BE2C (cell line): ENCODE measurements at regions not wholly inside any gene's neighbourhood (a gene's known extent, or its start where the extent isn't known, plus 50 kb on each side); places are given as distances from the start of the nearest gene placed in this dataset.

Experiments used
- DNase-seq: peaks from one replicate; pipeline ENCODE4 v3.0.0-alpha.2; 2020
- H3K27me3 ChIP-seq: fragments of 250-450 bp; sonication (Bioruptor Pico); 2 replicates; pipeline ENCODE4 v1.5.1; 2020; ENCODE audit warnings: mild to moderate bottlenecking
- H3K36me3 ChIP-seq: fragments of 250-450 bp; sonication (Bioruptor Pico); 2 replicates; pipeline ENCODE4 v1.5.1; 2020; ENCODE audit warnings: mild to moderate bottlenecking
- H3K4me1 ChIP-seq: fragments of 250-450 bp; sonication (Bioruptor Pico); 2 replicates; pipeline ENCODE4 v1.5.1; 2020
- H3K4me3 ChIP-seq: 2 replicates; pipeline ENCODE4 v1.5.1; 2011; ENCODE audit warnings: low read depth, low read length
- H3K9me3 ChIP-seq: fragments of 250-450 bp; sonication (Bioruptor Pico); 2 replicates; pipeline ENCODE4 v1.5.1; 2020
- TF ChIP-seq, protein P1 (sequence below): IDR thresholded peaks from 2 replicates; pipeline ENCODE4 v1.5.1; 2012; ENCODE audit warnings: mild to moderate bottlenecking, low read depth, low read length

DNA sequence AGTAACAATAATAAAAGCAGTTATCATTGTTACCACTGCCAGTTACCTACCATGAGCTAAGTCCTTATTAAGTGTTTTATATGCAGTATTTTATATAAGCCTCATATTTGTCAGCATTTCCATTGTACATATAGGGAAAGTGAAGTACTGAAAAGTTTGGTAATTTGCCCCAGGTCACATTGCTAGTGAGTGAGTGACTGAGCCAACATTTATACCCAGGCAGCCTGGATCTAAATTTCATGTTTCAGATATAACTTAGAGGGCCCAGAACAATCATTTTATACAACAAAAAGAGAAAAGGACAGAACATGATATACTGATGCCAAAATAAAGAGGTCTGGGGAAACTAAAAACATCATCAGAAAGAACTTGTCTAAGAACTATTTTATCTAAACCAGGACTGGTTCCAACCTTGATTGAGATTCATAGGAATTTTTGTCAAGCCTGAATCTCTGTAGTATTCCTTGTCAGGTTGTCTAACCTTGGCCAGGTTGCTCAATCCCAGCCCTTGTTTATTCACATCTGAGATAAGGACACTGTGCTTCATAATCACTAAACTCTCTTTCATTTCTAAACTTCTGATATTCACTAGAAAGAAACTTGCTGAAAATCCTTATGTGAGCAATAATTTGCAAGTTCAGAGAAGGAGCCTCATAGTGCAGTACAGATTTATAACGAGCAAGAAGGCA, 308.2 kb downstream of the IPMK start:
- DNase-seq, result no peak
- TF ChIP-seq, protein P1, sequence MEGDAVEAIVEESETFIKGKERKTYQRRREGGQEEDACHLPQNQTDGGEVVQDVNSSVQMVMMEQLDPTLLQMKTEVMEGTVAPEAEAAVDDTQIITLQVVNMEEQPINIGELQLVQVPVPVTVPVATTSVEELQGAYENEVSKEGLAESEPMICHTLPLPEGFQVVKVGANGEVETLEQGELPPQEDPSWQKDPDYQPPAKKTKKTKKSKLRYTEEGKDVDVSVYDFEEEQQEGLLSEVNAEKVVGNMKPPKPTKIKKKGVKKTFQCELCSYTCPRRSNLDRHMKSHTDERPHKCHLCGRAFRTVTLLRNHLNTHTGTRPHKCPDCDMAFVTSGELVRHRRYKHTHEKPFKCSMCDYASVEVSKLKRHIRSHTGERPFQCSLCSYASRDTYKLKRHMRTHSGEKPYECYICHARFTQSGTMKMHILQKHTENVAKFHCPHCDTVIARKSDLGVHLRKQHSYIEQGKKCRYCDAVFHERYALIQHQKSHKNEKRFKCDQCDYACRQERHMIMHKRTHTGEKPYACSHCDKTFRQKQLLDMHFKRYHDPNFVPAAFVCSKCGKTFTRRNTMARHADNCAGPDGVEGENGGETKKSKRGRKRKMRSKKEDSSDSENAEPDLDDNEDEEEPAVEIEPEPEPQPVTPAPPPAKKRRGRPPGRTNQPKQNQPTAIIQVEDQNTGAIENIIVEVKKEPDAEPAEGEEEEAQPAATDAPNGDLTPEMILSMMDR, result no peak

DNA sequence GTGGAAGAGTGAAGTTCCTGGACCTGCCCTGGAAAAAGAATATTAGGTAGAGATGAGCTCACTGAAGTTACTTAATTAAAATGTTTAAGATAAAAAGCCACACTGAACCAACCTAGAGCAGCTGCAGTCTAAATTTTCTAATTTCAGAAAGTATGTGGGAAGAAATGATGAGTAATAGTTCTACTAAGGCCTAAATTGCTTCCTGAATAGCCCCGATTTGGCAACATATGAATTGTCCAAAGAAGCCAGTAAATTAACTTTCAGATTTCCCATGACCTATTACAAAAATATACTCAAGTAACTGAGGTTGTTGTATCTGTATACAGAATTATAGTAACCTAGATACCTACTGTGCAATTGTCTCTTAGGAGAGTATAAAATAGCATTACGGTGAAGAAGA, 312.6 kb downstream of the IPMK start:
- Histone ChIP-seq H3K9me3 (no peaks in the 10 kb centered on the region), H3K36me3 (no peaks in the 10 kb centered on the region), H3K27me3 (no peaks in the 10 kb centered on the region; the same call in 1 of the 2 replicates), H3K4me1 (no peaks in the 10 kb centered on the region), H3K4me3 (no peak overlapping the region)
- no peak for DNase-seq
- TF ChIP-seq, protein P1, result no peak

More for the DNA sequence above, 308.2 kb downstream of the IPMK start:
- Histone ChIP-seq H3K36me3 (no peaks in the 10 kb centered on the region), H3K27me3 (no peaks in the 10 kb centered on the region), H3K4me1 (no peaks in the 10 kb centered on the region), H3K4me3 (no peak overlapping the region), H3K9me3 (no peaks in the 10 kb centered on the region)

DNA sequence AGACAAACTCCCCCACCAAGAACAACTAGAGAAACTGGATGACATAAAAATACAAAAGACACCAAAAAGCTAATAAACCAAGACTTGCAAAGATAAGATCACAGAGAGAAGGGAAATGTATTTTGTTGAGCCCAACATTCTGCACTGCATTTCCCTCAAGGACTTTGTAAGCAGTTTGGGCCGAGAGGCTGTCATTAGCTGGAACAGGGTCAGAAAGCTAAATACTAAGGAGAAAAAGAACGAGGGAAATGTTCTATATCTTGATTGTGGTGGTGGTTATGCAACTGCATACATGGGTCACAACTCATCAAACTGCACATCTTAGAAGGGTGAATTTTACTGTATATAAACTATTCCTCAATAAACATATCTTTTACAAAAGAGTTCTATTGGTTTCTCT, 315.0 kb downstream of the IPMK start:
- H3K9me3 ChIP-seq, result no peaks in the 10 kb centered on the region
- TF ChIP-seq, protein P1, result no peak
- no peak for DNase-seq
- no peak overlapping the region for H3K4me3 ChIP-seq
- H3K27me3 ChIP-seq, result no peaks in the 10 kb centered on the region; the same call in 1 of the 2 replicates
- no peaks in the 10 kb centered on the region for H3K4me1 ChIP-seq
- no peaks in the 10 kb centered on the region for H3K36me3 ChIP-seq

DNA sequence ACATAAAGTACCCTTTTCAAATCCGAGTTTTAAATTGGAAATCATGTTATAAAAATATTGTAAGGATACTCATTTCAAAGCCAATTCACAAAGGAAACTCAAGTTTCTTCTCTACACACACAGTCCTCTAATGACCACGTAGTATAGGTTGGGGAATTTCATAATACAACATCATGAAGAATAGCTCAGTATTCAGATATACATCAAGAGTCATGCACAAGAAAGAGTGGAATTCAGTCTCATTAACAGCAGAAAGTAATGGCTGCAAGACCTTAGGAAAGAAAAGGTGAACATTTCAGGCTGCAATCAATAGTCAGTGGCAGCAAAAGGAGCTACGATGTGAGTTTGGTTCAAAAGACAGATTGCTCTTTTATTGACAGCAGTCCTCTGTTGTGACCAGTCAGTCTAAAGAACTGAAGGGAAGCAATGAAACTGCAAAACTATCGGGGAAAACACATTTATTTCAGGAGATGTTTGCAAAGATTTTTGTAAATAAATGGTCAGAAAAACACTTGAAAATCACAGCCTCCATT, 317.2 kb downstream of the IPMK start:
- Histone ChIP-seq H3K9me3 (no peaks in the 10 kb centered on the region), H3K36me3 (no peaks in the 10 kb centered on the region), H3K4me3 (no peak overlapping the region), H3K4me1 (no peaks in the 10 kb centered on the region), H3K27me3 (no peaks in the 10 kb centered on the region; the same call in 1 of the 2 replicates)
- TF ChIP-seq, protein P1, result no peak
- no peak for DNase-seq

DNA sequence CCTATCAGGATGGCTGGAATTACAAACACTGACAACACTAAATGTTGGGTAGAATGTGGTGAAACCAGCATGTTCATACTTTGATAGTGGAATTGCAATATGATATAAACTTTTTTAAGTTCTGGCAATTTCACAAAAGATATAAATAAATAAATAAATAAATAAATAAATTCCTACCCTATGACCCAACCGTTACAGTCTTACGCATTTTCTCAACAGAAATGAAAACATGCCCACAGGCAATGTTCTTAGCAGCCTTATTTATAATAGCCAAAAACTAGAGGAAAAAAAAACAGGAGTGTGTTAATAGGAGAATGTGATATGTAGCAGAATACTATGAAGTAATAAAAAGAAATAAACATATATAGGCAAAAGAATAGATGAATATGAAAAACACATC, 318.9 kb downstream of the IPMK start:
- DNase-seq, result no peak
- Histone ChIP-seq H3K4me1 (no peaks in the 10 kb centered on the region), H3K36me3 (no peaks in the 10 kb centered on the region), H3K4me3 (no peak overlapping the region), H3K9me3 (no peaks in the 10 kb centered on the region), H3K27me3 (no peaks in the 10 kb centered on the region; the same call in 1 of the 2 replicates)
- TF ChIP-seq, protein P1, result no peak

DNA sequence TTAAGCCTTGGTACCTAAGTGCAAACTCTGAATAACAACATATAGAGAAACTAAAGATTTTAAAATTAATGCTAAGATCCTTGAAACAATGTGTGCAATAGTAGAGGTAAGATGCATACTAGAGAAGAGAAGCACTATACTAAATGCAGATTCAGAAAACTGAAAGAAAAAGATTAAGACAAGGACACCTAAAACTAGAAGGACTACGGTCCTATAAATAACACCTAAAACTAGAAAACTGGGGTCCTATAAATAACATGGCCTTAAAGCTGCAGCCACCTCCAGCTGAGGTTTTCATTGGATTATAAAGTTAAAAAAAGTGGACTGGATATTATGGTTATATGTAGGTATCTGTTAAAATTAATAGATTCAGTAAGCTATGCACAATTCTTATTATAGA, 320.9 kb downstream of the IPMK start:
- no peaks in the 10 kb centered on the region for H3K36me3 ChIP-seq
- H3K27me3 ChIP-seq, result no peaks in the 10 kb centered on the region; the same call in 1 of the 2 replicates
- H3K4me3 ChIP-seq, result no peak overlapping the region
- TF ChIP-seq, protein P1, result no peak
- H3K9me3 ChIP-seq, result no peaks in the 10 kb centered on the region
- H3K4me1 ChIP-seq, result no peaks in the 10 kb centered on the region
- no peak for DNase-seq
